ENCODE measurements at regions not wholly inside any gene's neighbourhood (a gene's known extent, or its start where the extent isn't known, plus 50 kb on each side); places are given as distances from the start of the nearest gene placed in this dataset.

GRCh38 chr2:6443061-6443823 is 422.5 kb downstream of the CMPK2 start:
- no peak for TF ChIP-seq CTCF (IDR thresholded peaks at IDR 0.05)
- TF ChIP-seq POLR2AphosphoS5 (IDR thresholded peaks at IDR 0.05; ENCODE audit: low read depth, low read length), result no peak
- no peak for TF ChIP-seq CHD2 (IDR thresholded peaks at IDR 0.05; ENCODE audit: low read length, partially characterized antibody)
- TF ChIP-seq MXI1 (IDR thresholded peaks at IDR 0.05; ENCODE audit: low read depth, low read length), result no peak
- TF ChIP-seq, protein P1, sequence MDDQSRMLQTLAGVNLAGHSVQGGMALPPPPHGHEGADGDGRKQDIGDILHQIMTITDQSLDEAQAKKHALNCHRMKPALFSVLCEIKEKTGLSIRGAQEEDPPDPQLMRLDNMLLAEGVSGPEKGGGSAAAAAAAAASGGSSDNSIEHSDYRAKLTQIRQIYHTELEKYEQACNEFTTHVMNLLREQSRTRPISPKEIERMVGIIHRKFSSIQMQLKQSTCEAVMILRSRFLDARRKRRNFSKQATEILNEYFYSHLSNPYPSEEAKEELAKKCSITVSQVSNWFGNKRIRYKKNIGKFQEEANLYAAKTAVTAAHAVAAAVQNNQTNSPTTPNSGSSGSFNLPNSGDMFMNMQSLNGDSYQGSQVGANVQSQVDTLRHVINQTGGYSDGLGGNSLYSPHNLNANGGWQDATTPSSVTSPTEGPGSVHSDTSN (IDR thresholded peaks at IDR 0.05), result no peak
- TF ChIP-seq REST (IDR thresholded peaks at IDR 0.05; ENCODE audit: low read depth, low read length), result no peak
- no peak for TF ChIP-seq SIN3A (IDR thresholded peaks at IDR 0.05; ENCODE audit: borderline replicate concordance, low read depth, low read length)
- TF ChIP-seq RAD21 (IDR thresholded peaks at IDR 0.05; ENCODE audit: low read length), result no peak
- TF ChIP-seq EZH2phosphoT487 (IDR thresholded peaks at IDR 0.05; ENCODE audit: borderline replicate concordance, low read depth), result no peak
- TF ChIP-seq EP300 (IDR thresholded peaks at IDR 0.05; ENCODE audit: borderline replicate concordance in 1 of 2, low read depth in 1 of 2, low read length in 1 of 2), result no peak
- TF ChIP-seq TEAD4 (IDR thresholded peaks at IDR 0.05; ENCODE audit: borderline replicate concordance, insufficient read depth), result no peak
- TF ChIP-seq, protein P2, sequence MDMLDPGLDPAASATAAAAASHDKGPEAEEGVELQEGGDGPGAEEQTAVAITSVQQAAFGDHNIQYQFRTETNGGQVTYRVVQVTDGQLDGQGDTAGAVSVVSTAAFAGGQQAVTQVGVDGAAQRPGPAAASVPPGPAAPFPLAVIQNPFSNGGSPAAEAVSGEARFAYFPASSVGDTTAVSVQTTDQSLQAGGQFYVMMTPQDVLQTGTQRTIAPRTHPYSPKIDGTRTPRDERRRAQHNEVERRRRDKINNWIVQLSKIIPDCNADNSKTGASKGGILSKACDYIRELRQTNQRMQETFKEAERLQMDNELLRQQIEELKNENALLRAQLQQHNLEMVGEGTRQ (IDR thresholded peaks at IDR 0.05; ENCODE audit: borderline replicate concordance, low read depth, low read length), result no peak
- no peak for TF ChIP-seq GATA2 (CRISPR knock-in tag; IDR thresholded peaks at IDR 0.05)
- TF ChIP-seq RFX5 (IDR thresholded peaks at IDR 0.05; ENCODE audit: low read length), result no peak

Measured in SK-N-SH (cell line).